ENCODE measurements at regions not wholly inside any gene's neighbourhood (a gene's known extent, or its start where the extent isn't known, plus 50 kb on each side); places are given as distances from the start of the nearest gene placed in this dataset.
"Not testable (repeated sequence)": the region's sequence is repeated elsewhere in the genome, so short reads cannot be mapped to it uniquely, and the experiment has no call there.

- not testable (repeated sequence) for DNase-seq
These were observed 209.2 kb downstream of the SPRY1 start for GRCh38 chr4:123605797-123606196.

DNA sequence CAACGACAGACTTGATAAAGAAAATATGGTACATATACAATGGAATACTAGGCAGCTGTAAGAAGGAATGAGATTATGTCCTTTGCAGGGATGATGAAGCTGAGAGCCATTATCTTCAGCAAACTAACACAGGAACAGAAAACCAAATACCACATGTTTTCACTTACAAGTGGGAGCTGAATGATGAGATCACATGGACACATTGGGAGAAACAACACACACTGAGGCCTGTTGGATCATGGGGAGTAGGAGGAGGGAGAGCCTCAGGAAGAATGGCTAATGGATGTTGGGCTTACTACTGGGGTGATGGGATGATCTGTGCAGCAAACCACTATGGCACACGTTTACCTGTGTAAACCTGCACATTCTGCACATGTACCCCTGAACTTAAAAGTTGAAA is 209.7 kb downstream of the SPRY1 start:
- no peak for DNase-seq

DNA sequence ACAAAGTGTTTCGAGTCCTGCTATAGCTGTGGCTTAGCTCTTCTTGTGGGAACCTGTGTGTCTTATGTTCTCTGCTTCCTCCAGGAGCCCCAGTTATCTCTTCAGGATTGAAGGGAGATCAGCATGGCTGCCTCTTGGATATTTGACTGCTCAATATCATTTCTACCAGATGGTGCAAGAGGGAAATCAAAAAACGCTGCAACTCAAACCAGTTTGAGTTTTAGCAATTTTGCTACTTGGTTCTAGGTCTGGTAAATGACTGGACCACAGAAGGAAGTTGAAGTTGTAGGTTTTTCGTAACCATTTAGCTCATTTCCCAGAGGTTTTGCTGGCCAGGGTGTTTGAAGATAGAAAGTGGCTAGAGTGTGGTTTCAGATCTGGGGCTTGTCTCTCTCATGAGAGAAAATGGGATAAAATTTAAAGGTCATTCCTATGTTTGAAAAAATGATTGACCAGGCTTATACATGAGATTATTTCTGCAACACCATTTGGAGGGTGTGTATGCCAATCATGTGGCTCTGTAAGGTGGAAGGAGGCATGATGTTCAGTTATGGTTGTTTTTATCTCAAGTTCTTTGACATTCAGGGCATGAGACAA is 210.4 kb downstream of the SPRY1 start:
- DNase-seq = no peak

DNA sequence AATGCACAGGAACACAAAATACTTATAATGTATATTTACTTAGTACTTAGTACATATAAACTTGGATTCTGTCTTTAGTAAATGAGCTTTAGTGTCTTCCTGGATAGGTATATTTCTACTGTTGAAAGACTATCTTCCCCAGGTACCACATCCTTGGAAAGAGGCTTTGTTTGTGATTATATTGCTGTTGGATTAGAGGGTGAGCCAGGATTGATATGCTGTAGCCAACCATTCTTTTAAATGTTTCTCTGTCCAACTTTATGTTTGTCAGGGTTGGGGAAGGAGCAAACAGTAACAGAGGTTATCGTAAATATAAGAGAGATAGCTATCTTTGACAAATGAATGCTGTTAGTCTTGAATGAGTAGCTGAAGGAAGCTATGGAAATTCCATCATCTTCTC is 213.2 kb downstream of the SPRY1 start:
- no peak for DNase-seq

DNA sequence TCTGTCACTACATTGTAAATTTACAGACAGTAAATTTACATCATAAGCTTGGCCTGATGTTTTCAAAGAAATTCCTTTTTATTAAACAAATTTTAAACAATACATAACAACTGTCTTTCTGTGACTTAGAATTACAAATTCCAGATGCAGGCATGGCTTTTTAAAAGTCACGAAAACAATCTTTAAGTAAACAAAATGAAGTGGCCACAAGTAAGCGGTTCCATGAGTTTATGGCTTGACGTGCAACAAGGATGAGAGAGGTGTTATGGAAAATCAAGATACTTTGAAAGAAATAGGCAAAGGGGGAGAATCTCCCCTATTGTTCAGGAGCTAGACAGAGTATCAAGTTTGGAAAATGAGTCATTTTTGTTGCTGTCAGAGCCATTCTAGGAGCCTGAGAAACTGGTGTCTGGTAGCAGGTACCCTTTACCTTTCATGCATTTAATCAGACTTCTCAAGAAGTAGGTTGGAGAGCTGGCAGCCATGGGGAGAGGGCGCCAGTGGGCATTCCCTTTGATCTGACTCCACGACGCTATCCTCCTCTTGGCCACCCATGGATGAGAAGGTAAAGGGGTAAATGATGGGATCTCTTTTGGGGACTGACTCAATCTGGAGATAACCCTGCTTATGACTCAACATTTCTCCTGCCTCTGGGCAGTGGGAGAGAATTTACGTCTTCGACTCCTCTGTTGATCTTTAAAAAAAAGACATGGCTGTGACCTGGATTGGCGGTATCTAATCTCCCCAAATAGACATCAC is 217.2 kb downstream of the SPRY1 start:
- no peak for DNase-seq

GRCh38 chr4:123615901-123616300 is 219.3 kb downstream of the SPRY1 start:
- DNase-seq = no peak

DNA sequence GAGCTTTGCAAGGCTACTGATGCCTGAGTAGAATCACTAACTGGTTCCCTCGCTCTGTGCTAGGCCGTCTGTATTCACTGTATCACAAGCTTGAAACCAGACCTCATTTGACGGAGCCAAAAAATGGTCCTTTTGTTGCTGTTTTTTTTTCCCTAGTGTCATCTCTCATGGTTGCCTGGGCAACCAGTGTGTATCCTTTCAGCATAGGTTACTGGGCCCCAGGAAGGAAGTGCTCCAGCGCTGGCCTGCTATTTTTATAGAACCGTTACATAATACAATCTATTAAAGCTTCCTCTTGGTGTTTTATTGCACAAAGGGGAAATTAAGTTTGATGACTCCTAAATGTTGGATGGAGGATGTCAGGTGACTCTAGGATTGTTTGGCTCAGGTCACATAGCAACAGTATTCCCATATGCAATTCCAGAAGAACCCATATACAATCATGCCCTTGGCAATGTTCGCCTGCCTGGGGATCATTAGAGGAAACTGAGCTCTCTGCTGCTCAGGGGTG is 220.4 kb downstream of the SPRY1 start:
- DNase-seq = no peak

GRCh38 chr4:123617791-123618190 is 221.2 kb downstream of the SPRY1 start:
- DNase-seq = no peak

DNA sequence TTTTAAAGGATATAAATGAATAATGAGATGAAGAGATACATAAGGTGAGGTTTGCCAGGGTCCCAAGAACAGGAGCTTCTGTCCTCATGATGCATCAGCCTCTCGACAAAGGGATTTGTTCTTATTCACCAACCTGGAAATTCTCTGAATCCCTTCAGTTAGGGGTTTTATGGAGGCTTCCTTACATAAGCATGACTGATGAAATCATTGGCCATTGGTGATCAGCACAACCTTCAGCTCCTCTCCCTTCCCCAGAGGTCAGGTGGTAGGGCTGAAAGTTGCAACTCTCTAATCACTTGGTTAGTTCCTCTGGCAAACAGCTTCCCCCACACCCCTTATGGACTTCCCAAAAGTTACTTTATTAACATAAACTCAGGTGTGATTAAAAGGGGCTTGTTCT is 222.0 kb downstream of the SPRY1 start:
- DNase-seq = peak; percentile 62

DNA sequence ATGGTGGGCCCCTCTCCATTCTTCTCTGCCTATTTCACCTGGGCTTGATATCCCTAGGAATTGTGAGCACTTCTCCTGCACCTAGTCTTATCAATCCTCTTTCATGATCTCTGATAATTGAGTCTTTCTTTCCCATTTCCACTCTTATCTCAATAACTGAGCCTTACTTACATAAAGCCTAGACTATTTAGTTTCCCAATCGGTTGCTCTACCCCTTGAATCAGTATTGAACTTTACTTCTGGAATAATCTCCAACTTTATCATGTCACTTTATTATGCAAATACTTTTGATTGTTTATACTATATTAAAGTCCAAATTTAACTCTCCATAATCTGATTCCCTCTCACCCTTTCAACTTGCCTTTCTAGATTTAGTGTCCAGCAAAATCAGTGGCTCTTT is 222.7 kb downstream of the SPRY1 start:
- DNase-seq = no peak

DNA sequence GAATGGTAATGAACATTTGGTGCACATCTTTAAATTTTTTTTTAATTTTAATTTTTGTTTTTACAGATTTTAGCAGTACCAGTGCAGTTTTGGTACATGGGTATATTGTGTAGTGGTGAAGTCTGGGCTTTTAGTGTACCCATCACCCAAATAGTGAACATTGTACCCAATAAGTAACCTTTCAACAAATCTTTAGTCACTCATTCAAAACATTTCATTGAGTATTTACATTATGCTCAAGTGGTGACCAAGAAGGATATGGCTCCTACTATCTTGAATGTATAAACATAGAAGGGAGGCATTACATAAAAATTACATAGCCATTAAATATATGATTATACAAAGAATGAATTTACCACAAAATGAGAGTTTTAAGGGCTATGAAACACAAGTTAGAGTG is 223.3 kb downstream of the SPRY1 start:
- no peak for DNase-seq

GRCh38 chr4:123621072-123621705 is 224.6 kb downstream of the SPRY1 start:
- peak; percentile 45 for DNase-seq

GRCh38 chr4:123622572-123622971 is 226.0 kb downstream of the SPRY1 start:
- DNase-seq = no peak

GRCh38 chr4:123623611-123624010 is 227.0 kb downstream of the SPRY1 start:
- no peak for DNase-seq

DNA sequence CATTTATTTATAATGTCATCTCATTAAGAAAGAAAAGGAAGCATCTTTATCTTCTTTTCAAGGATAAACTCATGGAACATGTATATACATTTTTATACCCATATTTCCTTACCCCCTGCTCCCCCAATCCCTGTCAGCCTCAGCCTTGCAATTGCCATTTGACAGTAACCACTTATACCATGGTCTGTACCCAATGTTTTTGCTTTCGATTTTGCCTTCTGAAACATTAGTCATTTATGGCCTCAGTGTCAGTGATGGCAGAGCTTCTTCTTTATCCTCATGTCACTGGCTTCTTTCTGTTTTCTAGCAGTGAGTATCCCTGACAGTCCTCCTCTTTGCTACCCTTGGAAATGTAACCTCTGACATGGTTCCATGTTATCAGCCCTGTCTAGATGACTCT is 228.4 kb downstream of the SPRY1 start:
- DNase-seq = peak; percentile 78

GRCh38 chr4:123628288-123628687 is 231.7 kb downstream of the SPRY1 start:
- DNase-seq = peak; percentile 11

DNA sequence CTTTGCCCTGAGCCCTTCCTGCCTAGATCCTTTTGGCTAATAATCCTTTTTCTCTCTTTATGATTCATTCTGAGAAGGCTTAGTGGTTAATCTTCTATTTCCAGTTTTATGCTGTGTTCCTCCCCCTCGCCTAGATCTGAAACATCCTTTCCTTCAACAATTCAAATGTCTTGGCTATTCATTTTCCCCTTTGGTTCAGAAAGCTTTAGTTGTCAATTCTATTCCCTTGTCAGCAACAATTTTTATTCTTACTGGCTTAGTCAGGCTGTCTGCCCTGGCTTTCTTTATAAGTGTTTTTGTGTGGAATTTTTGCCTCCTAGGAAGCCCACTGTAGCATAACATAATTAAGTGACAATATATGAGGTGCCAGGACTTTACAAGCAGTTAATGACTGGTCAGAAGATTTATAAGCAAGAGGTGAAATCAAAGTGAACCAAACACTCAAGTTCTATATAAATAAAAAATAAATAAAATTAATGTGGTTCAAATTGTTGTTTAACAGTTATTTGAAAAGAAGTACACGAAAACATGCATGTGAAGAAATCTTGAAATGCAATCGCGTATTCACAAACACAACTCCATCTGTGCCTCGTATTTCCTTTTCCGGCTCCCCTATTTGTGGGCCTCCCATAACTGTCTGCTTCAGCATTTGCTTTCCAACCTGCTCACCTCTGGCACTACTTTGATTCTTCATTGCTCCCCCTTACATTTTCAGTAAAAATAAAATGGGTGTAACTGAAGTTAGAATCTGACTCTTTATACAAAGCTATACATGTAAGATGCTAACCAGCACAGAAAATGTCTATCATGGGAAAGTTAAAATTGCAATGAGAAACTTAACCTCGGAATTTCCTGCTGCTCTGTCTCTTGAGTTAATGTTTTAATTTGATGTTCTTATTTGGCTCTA is 235.4 kb downstream of the SPRY1 start:
- DNase-seq = no peak

- no peak for DNase-seq
These were observed 236.1 kb downstream of the SPRY1 start for GRCh38 chr4:123632693-123633030.

- no peak for DNase-seq
These were observed 242.2 kb downstream of the SPRY1 start for GRCh38 chr4:123638834-123639233.

DNA sequence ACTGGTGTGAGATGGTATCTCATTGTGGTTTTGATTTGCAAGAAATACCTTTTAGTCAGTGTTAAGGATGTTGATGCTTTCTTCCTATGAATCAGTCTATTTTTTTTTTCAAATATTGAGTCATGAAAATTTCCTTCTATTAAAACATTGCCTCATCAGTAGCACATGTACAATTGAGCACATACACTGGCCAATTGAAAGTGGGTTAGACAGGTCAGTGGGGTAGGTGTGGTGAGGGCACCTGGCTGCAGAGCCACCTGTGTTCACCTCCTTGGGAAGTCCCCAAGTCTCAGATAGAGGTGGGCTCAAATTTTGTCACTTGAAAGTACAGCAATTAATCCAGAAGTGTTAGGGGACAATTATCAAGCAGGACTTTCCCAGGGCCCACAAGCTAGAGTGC is 243.7 kb downstream of the SPRY1 start:
- DNase-seq = no peak

DNA sequence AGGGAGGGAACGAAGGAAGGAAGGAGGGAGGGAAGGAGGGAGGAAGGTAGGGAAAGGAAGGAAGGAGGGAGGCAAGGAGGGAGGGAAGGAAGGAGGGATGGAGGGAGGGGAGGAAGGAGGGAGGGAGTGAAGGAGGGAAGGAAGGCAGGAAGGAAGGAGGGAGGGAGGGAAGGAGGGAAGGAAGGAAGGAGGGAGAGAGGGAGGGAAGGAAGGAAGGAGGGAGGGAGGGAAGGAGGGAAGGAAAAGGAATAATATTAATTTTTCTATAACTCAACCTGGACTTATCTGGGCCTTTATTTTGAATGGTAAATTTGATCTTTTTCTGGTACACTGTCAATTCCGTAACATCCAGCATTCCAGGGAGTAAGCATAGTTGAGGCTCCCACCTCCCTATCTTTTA is 244.2 kb downstream of the SPRY1 start:
- no peak for DNase-seq

GRCh38 chr4:123643691-123644090 is 247.1 kb downstream of the SPRY1 start:
- no peak for DNase-seq

GRCh38 chr4:123649250-123649644 is 252.7 kb downstream of the SPRY1 start:
- DNase-seq = no peak
